Stimulated activated CD8-positive, alpha-beta memory T cell treated with anti-CD3 and anti-CD28 coated beads, Interleukin-7, amount 100 ng/mL, for 4 hours (primary cell): ENCODE measurements at regions not wholly inside any gene's neighbourhood (a gene's known extent, or its start where the extent isn't known, plus 50 kb on each side); places are given as distances from the start of the nearest gene placed in this dataset.

Source experiments
- DNase-seq, 2 donors: peaks; one replicate each; pipeline ENCODE4 v3.0.0-alpha.2; 2020; ENCODE audit warnings: low read depth in 2 of 2

GRCh38 chr5:114657342-114658130 lies 295.7 kb downstream of the KCNN2 start:
- DNase-seq, result no peak

GRCh38 chr5:114649878-114650277 lies 288.0 kb downstream of the KCNN2 start:
- no peak for DNase-seq

- no peak for DNase-seq
Measured at GRCh38 chr5:114648940-114649339, 287.1 kb downstream of the KCNN2 start.

- DNase-seq, result no peak
Measured at GRCh38 chr5:114644576-114644975, 282.7 kb downstream of the KCNN2 start.

- DNase-seq, result no peak
Measured at GRCh38 chr5:114636271-114636670, 274.4 kb downstream of the KCNN2 start.

- no peak for DNase-seq
Measured at GRCh38 chr5:114634967-114635901, 273.4 kb downstream of the KCNN2 start.

GRCh38 chr5:114634517-114634916 lies 272.6 kb downstream of the KCNN2 start:
- no peak for DNase-seq

GRCh38 chr5:114612406-114612805 lies 250.5 kb downstream of the KCNN2 start:
- DNase-seq, result no peak

GRCh38 chr5:114581136-114581535 lies 219.3 kb downstream of the KCNN2 start:
- no peak for DNase-seq

GRCh38 chr5:114565871-114566270 lies 204.0 kb downstream of the KCNN2 start:
- no peak for DNase-seq

GRCh38 chr5:114565139-114565538 lies 203.3 kb downstream of the KCNN2 start:
- DNase-seq, result no peak

- DNase-seq, result no peak
Measured at GRCh38 chr5:114561415-114561814, 199.5 kb downstream of the KCNN2 start.
